Renal cortex interstitium (tissue), 11 donors: ENCODE measurements at regions not wholly inside any gene's neighbourhood (a gene's known extent, or its start where the extent isn't known, plus 50 kb on each side); places are given as distances from the start of the nearest gene placed in this dataset.
"Not testable (repeated sequence)": the region's sequence is repeated elsewhere in the genome, so short reads cannot be mapped to it uniquely, and the experiment has no call there.

ENCODE experiments used
- DNase-seq, 11 donors: peaks; one replicate each; pipeline ENCODE4 v3.0.0-alpha.2; 2013; ENCODE audit warnings: low read depth in 9 of 11, low spot score in 4 of 11; ENCODE audit errors: extremely low read depth in 1 of 11

DNA sequence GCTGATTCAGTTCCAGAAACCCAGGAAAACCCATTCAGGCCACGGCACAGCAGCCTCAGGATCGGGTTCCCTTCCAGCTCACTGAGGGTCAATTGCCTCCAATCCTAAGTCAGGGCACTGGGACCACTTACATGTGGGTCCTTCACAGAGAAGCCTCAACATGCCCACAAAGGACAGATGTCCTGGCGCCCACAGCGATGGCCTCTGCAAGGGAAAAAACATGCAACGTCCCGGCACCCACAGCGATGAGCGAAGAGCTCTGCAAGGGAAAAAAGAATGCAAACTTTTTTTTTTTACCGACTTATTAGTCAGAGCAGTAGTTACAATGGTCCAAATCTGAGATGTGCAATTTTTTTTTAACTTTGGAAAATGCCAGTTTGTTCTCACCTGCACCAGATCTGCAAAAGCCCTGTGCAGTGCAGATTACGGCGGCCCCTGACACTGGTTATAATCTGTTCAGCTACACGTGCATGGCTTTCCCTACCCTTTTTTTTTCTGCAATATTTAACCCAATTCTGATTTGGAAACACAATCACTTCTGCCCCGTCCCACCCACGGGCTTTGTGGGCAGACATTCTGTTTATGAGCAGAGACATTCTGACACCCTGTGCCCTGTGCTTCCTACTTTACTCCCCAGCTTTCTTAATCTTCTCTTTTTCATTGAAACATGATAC is 159.3 kb upstream of the SALL3 start:
- no peak for DNase-seq

- DNase-seq, result no peak
These were observed 158.2 kb upstream of the SALL3 start for GRCh38 chr18:78821396-78821795.

DNA sequence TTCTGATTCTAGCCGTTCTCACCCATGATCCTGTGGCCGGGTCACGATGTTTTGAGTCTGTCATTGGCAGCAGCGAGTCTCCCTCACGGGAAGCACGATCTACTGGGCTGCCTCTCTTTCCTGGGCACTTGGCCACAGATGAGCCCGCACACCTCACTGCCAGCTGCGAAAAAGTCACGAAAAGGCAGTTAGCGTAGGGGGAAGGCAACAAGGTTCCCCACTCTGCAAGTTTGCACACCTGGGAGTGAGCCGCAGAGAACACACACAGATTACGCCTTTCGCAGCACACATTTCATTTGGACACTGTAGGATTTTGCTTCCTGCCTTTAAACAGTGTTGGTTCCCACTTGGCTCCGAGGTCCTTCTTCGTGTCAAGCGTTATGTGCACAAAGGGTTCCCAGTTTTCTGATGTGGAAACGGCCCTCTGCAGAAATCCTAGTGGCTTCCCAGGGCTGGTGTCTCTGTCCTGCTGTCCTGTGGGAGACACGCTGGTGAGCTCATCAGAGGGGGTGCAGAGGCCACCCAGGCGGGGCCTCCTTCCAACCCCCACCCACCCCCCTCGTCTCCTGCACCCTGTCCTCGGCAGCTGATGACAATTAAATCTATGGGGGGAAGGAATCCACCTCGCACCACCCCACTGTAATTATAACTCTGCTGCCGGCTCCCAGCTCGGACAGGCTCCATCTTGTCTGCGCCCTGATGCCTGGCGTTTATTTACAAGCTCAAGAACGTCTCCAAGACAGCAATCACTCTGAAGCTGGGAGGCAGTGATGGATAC is 157.3 kb upstream of the SALL3 start:
- DNase-seq, result no peak

DNA sequence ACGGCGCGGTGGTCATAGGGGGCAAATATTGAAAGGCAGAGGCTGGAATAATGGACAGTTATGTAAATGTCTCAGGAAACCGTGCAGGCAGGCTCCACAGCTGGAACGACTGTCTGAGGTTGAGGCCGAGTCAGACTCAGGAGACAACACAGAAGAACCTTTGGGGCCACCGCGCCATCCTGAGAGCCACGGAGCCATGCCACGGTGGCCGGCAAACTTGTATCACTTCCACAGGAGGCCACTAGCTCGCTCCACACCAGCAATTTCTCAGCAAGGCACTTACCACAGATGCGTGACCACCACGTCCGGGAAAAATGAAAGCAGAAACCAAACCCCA is 156.7 kb upstream of the SALL3 start:
- DNase-seq, result no peak

DNA sequence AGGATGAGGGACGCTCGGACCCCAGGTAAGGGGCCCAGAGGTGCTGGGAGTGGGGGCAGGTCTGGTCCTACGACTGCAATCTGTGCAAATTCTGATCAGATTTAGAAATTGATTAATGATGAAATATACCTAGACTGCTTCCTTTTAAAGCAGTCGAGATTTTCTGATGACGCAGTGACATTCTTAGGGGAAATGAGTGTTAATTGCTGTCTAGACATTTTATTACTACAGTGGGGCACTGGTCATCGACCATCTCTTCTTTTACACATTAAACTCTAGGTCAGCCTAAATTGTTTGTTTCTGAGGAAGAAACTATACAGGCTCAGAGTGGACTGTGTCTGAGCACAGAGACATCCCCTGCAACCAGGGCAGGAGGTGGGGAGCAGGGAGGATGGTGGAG is 154.4 kb upstream of the SALL3 start:
- no peak for DNase-seq

GRCh38 chr18:78826631-78827030 is 153.0 kb upstream of the SALL3 start:
- DNase-seq, result no peak

- no peak for DNase-seq
These were observed 152.5 kb upstream of the SALL3 start for GRCh38 chr18:78827141-78827540.

DNA sequence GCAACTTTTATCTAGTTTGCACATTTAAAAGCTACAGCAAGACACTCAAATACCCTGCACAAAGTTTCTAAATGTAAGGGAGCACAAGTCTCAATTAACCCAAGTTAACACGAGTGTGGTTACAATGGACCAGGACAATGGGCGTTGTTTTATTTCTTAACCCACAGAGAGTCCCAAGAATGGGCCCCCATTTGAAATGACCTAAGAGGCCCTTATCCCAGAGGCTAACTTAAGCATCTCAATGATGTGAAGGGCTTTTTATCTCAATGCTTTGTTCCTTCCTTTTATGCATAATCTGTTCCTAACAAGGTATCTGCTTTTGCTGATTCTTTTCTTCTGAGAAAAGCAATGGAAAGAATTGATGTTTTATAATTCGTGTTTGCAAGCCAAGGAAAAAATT is 151.5 kb upstream of the SALL3 start:
- no peak for DNase-seq

DNA sequence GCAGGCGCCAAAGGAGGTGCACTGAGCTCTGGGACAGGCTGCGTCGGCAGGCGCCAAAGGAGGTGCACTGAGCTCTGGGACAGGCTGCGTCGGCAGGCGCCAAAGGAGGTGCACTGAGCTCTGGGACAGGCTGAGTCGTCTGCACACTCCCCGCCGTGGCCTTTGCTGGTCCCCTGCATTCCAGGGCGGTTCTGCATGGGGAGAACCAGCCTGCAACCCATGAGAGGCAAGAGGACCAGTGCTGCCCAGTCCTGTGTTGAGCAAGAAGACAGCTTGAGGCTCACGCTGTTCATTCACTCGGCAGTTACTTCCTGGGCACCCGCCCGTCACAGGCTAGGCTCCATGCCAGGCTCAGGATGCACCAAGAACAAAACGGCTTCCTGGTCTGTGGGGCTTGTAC is 150.6 kb upstream of the SALL3 start:
- not testable (repeated sequence) for DNase-seq

- DNase-seq, result no peak
These were observed 149.5 kb upstream of the SALL3 start for GRCh38 chr18:78830161-78830560.

GRCh38 chr18:78830826-78831225 is 148.8 kb upstream of the SALL3 start:
- DNase-seq, result no peak

GRCh38 chr18:78831603-78832002 is 148.0 kb upstream of the SALL3 start:
- DNase-seq, result no peak

- DNase-seq, result no peak
These were observed 145.8 kb upstream of the SALL3 start for GRCh38 chr18:78833833-78834232.

GRCh38 chr18:78836838-78837237 is 142.8 kb upstream of the SALL3 start:
- DNase-seq, result no peak

DNA sequence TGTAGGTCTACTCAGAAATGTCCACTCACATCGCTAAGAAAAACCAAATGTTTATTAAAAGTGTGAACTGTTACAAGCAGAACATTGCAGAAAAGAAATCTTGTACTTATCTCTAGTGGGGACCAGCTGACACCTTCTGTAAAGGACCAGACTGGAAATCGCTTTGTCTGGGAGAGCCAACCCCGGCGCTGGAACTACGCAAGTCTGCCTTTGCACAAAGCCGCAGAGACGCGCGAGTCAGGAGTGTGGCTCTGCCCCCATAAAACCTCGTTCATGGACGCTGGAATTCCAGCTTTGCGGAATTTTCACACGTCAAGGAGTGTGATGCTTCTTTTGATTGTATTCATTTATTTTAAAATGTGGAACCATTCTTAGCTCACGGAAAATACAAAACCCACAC is 141.9 kb upstream of the SALL3 start:
- no peak for DNase-seq

GRCh38 chr18:78838183-78838582 is 141.4 kb upstream of the SALL3 start:
- no peak for DNase-seq

DNA sequence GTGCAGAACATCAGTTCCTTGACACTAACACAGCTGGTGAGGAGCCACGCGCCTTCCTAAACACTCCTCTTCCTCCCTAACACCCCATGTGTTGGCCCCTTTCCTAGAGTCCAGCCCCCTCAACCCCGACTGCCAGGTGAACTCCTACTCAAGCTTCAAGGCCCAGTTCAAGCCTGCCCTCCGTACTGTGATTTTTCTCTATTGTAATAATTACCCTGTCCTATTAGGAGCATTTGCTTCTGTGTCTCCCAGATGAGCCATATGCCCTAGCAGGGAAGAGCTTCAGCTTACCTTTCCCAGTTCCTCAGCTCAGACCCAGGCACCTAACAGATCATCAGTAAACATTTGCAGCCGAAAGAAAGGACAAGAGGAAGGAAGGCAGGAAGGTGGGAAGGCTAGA is 130.6 kb upstream of the SALL3 start:
- DNase-seq, result no peak

DNA sequence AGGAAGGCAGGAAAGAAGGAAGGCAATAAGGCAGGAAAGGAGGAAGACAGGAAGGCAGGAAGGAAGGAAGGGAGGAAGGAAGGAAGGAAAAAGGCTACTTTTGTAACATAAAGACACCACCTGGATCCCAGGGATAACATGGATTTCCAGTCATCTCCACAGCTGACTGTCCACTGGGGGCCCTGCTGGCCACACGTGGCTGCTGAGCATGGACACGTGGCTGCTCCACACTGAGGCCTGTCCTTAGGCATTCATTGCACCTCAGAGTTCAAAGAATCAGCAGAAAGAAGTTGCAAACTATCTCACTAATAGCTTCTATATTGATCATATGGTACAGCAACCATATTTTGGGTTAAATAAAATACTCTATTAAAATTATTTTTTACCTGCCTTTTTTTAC is 130.2 kb upstream of the SALL3 start:
- DNase-seq, result no peak

DNA sequence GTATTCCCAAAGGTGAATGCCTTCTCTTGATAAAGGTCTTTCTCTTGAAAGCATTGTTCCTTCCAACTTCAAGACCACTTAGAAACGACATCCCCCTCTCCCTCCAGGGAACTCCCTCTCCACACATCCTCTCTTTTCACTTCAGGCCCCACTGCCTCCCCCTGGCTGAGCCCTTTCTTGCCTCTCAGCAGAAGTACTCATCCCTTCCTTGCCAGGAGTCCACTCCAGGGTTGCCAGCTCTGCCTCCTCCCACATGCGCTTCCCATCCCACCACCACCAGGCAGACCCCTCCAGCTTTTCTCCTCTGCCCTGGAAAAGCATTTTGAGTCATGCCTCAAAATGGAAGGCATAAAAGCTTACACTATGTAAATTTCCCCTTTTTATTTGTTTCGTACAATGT is 126.3 kb upstream of the SALL3 start:
- DNase-seq, result no peak

DNA sequence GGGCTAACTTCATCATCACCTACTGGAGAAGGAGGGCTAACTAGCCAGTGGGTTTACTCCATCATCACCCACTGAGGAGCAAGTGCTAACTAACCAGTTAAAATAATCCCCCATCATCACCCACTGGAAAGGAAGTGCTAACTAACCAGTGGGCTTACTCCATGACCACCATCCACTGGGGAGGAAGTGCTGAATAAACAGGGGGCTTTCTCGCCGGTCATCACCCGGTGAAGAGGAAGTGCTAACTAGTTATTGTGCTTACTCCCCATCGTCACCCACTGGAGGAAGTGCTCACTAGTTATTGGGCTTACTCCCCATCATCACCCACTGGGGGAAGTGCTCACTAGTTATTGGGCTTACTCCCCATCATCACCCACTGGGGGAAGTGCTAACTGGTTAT is 124.4 kb upstream of the SALL3 start:
- DNase-seq, result no peak
